H1 (cell line): ENCODE measurements at regions not wholly inside any gene's neighbourhood (a gene's known extent, or its start where the extent isn't known, plus 50 kb on each side); places are given as distances from the start of the nearest gene placed in this dataset.

Source experiments
- CTCF ChIA-PET: fragments of 300-600 bp; sonication (Branson Sonifier 250); formaldehyde crosslinking; loops from one replicate; lab custom pipeline; 2021; ENCODE audit not compliant: partially characterized antibody; lab: Charles Lee
- POLR2A ChIA-PET: fragments of 300-600 bp; sonication (Branson Sonifier 250); formaldehyde crosslinking; loops from one replicate; lab custom pipeline; 2021; ENCODE audit warnings: inconsistent platforms; ENCODE audit not compliant: partially characterized antibody; lab: Charles Lee
- DNase-seq, 2 experiments: peaks; one replicate each; pipeline versions ENCODE4 v3.0.0 to v3.0.0-alpha.2; 2010 to 2022; ENCODE audit warnings: low spot score in 2 of 2, low read depth in 1 of 2, mixed read lengths in 1 of 2
- FAIRE-seq: peaks from 2 replicates; lab custom pipeline; 2011; peaks lifted over from hg19 to GRCh38; lab: Jason Lieb, UNC
- H2AFZ ChIP-seq: 2 replicates; pipeline ENCODE4 v1.8.1; 2012; ENCODE audit warnings: low read length, inconsistent platforms
- H2AK5ac ChIP-seq: 2 replicates; pipeline ENCODE4 v1.6.1; 2013; ENCODE audit warnings: low read depth, low read length
- H2BK120ac ChIP-seq: replicated peaks from 2 replicates; pipeline ENCODE3; 2013; ENCODE audit warnings: low read depth, low read length, inconsistent platforms
- H2BK12ac ChIP-seq: 2 replicates; pipeline ENCODE4 v1.6.1; 2013; ENCODE audit warnings: low read depth, low read length
- H2BK15ac ChIP-seq: 2 replicates; pipeline ENCODE4 v1.6.1; 2013; ENCODE audit warnings: low read length
- H2BK20ac ChIP-seq: 2 replicates; pipeline ENCODE4 v1.6.1; 2013; ENCODE audit warnings: low read length
- H2BK5ac ChIP-seq: 2 replicates; pipeline ENCODE4 v1.6.1; 2013; ENCODE audit warnings: low read depth, low read length
- H3K14ac ChIP-seq: 2 replicates; pipeline ENCODE4 v1.6.1; 2013; ENCODE audit warnings: inconsistent platforms; ENCODE audit not compliant: insufficient read length
- H3K18ac ChIP-seq: 2 replicates; pipeline ENCODE4 v1.6.1; 2013; ENCODE audit warnings: low read length; ENCODE audit errors: extremely low read depth
- H3K23ac ChIP-seq: 2 replicates; pipeline ENCODE4 v1.6.1; 2013; ENCODE audit warnings: inconsistent platforms; ENCODE audit not compliant: insufficient read length
- H3K23me2 ChIP-seq: 2 replicates; pipeline ENCODE4 v1.6.1; 2013; ENCODE audit warnings: low read depth, low read length
- H3K27ac ChIP-seq: 2 replicates; pipeline ENCODE4 v1.6.1; 2011; ENCODE audit warnings: low read depth, low read length, inconsistent platforms
- H3K27me3 ChIP-seq, 4 experiments: replicated peaks in 1 of 4; 1 replicate in 1 of 4; 2 replicates in 3 of 4; pipeline versions ENCODE4 v1.6.1 to v1.8.1; 2011 to 2013; ENCODE audit warnings: low read length in 3 of 4, mild to moderate bottlenecking in 3 of 4, inconsistent platforms in 2 of 4, mixed read lengths in 2 of 4, moderate library complexity in 1 of 4; ENCODE audit not compliant: control insufficient read depth in 3 of 4, insufficient read depth in 3 of 4; ENCODE audit errors: extremely low read depth in 1 of 4
- H3K36me3 ChIP-seq, 4 experiments: 2 replicates each; pipeline versions ENCODE4 v1.6.1 to v1.8.1; 2011 to 2013; ENCODE audit warnings: mild to moderate bottlenecking in 4 of 4, low read length in 3 of 4, moderate library complexity in 2 of 4, control low read depth in 1 of 4, inconsistent platforms in 1 of 4; ENCODE audit not compliant: insufficient read depth in 4 of 4, control insufficient read depth in 2 of 4
- H3K4ac ChIP-seq: replicated peaks from 2 replicates; pipeline ENCODE3; 2013; ENCODE audit warnings: low read length, low read depth, mixed read lengths, inconsistent platforms; ENCODE audit not compliant: insufficient read length
- H3K4me1 ChIP-seq, 4 experiments: replicated peaks in 1 of 4; 1 replicate in 1 of 4; 2 replicates in 3 of 4; pipeline versions ENCODE4 v1.6.1 to v1.8.1; 2011 to 2013; ENCODE audit warnings: low read length in 3 of 4, inconsistent platforms in 2 of 4, mixed read lengths in 1 of 4; ENCODE audit not compliant: insufficient read depth in 4 of 4, control insufficient read depth in 3 of 4
- H3K4me2 ChIP-seq, 2 experiments: 2 replicates each; pipeline versions ENCODE4 v1.6.1 to v1.8.1; 2011 to 2013; ENCODE audit warnings: low read depth in 2 of 2, low read length in 2 of 2, control low read depth in 1 of 2, inconsistent platforms in 1 of 2, mild to moderate bottlenecking in 1 of 2; ENCODE audit not compliant: insufficient read depth in 1 of 2
- H3K4me3 ChIP-seq, 4 experiments: fragments of 200-600, 300-600 bp in 1 of 4; sonication (generic), shearing (Covaris generic), sonication (Bioruptor Twin) in 1 of 4; 2 replicates each; pipeline versions ENCODE4 v1.5.1 to v1.8.1; 2011 to 2016; ENCODE audit warnings: low read length in 4 of 4, low read depth in 3 of 4, control low read depth in 2 of 4, inconsistent platforms in 2 of 4, mild to moderate bottlenecking in 2 of 4, mixed read lengths in 1 of 4, moderate library complexity in 1 of 4; ENCODE audit not compliant: insufficient read depth in 2 of 4; ENCODE audit errors: extremely low read depth in 1 of 4
- H3K56ac ChIP-seq: replicated peaks from 2 replicates; pipeline ENCODE3; 2013; ENCODE audit warnings: low read depth, mild to moderate bottlenecking, mixed read lengths, low read length, inconsistent platforms; ENCODE audit not compliant: insufficient read length
- H3K79me1 ChIP-seq: 2 replicates; pipeline ENCODE4 v1.6.1; 2013; ENCODE audit warnings: low read depth, low read length, control low read depth
- H3K79me2 ChIP-seq, 2 experiments: 2 replicates each; pipeline versions ENCODE4 v1.6.1 to v1.8.1; 2012 to 2013; ENCODE audit warnings: low read length in 2 of 2, mild to moderate bottlenecking in 2 of 2, inconsistent platforms in 1 of 2; ENCODE audit not compliant: insufficient read depth in 2 of 2, control insufficient read depth in 1 of 2
- H3K9ac ChIP-seq, 4 experiments: replicated peaks in 1 of 4; 1 replicate in 1 of 4; 2 replicates in 3 of 4; pipeline versions ENCODE4 v1.6.1 to v1.8.1; 2011 to 2013; ENCODE audit warnings: low read depth in 3 of 4, low read length in 3 of 4, control low read depth in 2 of 4, mild to moderate bottlenecking in 2 of 4, moderate library complexity in 2 of 4, inconsistent platforms in 1 of 4; ENCODE audit errors: extremely low read depth in 1 of 4
- H3K9me3 ChIP-seq, 2 experiments: 2 replicates each; pipeline versions ENCODE4 v1.6.1 to v1.8.1; 2012 to 2013; ENCODE audit warnings: mild to moderate bottlenecking in 2 of 2, moderate library complexity in 2 of 2, control low read depth in 1 of 2, inconsistent platforms in 1 of 2, low read depth in 1 of 2, low read length in 1 of 2, mixed read lengths in 1 of 2; ENCODE audit not compliant: insufficient read depth in 2 of 2
- H4K20me1 ChIP-seq, 2 experiments: replicated peaks in 1 of 2; 2 replicates each; pipeline versions ENCODE3 to v1.8.1; 2011 to 2013; ENCODE audit warnings: inconsistent platforms in 2 of 2, low read length in 2 of 2, mild to moderate bottlenecking in 1 of 2; ENCODE audit not compliant: insufficient read depth in 2 of 2, control insufficient read depth in 1 of 2
- H4K5ac ChIP-seq: 2 replicates; pipeline ENCODE4 v1.6.1; 2013; ENCODE audit warnings: low read length, low read depth, mixed read lengths, inconsistent platforms; ENCODE audit not compliant: insufficient read length
- H4K8ac ChIP-seq: 2 replicates; pipeline ENCODE4 v1.8.0; 2013; ENCODE audit warnings: mild to moderate bottlenecking, moderate library complexity, low read length, inconsistent platforms; ENCODE audit not compliant: insufficient read depth; ENCODE audit errors: extremely low read depth
- H4K91ac ChIP-seq: replicated peaks from 2 replicates; pipeline ENCODE3; 2013; ENCODE audit warnings: low read length, mixed read lengths, inconsistent platforms; ENCODE audit not compliant: insufficient read length
- BCL11A ChIP-seq, 2 experiments: IDR thresholded peaks; one replicate each; pipeline ENCODE4 v1.6.1; 2011; ENCODE audit warnings: low read depth in 2 of 2, low read length in 2 of 2, mild to moderate bottlenecking in 2 of 2
- MAFK ChIP-seq: IDR thresholded peaks from 2 replicates; pipeline ENCODE4 v1.6.1; 2012; ENCODE audit warnings: low read depth, mild to moderate bottlenecking, improper control_type of control experiment, low read length
- POLR2AphosphoS5 ChIP-seq: IDR thresholded peaks from 2 replicates; pipeline ENCODE4 v1.6.1; 2011; ENCODE audit warnings: low read depth, low read length
- RAD21 ChIP-seq, 2 experiments: IDR thresholded peaks in 1 of 2; conservative IDR thresholded peaks in 1 of 2; 2 replicates each; pipeline ENCODE4 v1.6.1; 2011; ENCODE audit warnings: low read depth in 2 of 2, low read length in 2 of 2, improper control_type of control experiment in 1 of 2, inconsistent platforms in 1 of 2, mild to moderate bottlenecking in 1 of 2, moderate library complexity in 1 of 2
- WGBS, 2 experiments: shearing (Covaris generic) in 1 of 2; methylation state at CpG; one replicate each; pipeline versions ENCODE4 v1.1.6 to v1.1.7; 2013 to 2015; ENCODE audit warnings: low lambda C conversion rate in 2 of 2, mixed read lengths in 2 of 2, inconsistent platforms in 1 of 2, low coverage in 1 of 2, missing lambda C conversion rate in 1 of 2; ENCODE audit not compliant: insufficient replicate concordance in 2 of 2, insufficient coverage in 1 of 2, insufficient read length in 1 of 2; ENCODE audit errors: extremely low coverage in 1 of 2, missing lambda C conversion rate in 1 of 2; 5-methylcytosine and 5-hydroxymethylcytosine counted together
- TF ChIP-seq, protein P1 (sequence below), 3 experiments: IDR thresholded peaks; 1 replicate in 2 of 3; 2 replicates in 1 of 3; pipeline versions ENCODE4 v1.5.1 to v1.6.1; 2011; ENCODE audit warnings: low read length in 3 of 3, mild to moderate bottlenecking in 3 of 3, inconsistent platforms in 2 of 3, low read depth in 1 of 3, moderate library complexity in 1 of 3; ENCODE audit not compliant: insufficient read depth in 1 of 3; ENCODE audit errors: control extremely low read depth in 1 of 3

DNA sequence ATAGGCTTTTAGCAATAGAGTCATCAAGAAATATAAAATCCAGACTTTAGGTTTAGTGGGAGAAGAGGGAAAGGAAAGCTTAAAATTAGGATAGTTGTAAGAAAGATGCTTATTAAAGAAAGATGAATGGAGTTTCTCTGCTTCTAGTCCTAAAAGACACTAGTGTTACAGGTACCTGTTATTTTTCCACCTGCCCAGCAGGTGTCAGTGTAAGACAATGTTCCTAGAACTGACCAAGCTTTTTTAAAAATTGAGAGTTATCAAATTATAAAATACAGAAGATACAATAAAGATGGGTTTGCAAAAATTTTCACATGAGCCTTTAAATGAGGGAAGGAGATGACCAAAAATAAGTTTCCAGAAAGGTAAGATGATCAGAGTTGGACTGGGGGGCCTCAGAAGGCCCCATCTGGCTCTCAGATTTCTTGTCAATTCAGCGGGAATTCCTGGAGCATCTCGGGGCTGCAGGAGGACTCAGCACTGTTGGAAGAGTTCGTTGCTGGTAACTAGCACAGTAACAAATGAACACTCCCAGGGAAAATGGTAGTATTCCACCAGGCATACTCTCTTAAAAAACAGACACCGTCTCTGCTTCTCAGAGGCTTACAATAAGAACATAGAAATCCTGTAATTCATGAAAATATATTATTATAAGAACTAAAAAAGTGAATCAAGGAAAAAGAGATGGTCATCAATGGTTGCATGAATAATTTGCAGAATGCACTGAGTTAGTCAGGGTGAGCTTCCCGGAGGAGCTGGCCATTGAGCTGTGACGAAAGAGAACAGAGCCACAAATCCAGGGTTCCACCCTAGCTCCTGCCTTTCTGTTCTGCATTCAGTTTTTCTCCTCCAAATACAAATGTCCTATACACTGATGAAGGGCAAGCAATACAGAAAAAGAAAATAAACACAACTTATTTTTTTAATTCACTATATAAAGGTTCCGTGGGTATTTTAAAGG is 71.8 kb upstream of the PIK3CG start:
- ChIA-PET CTCF (interaction anchor here (0.6 to 2.5 kb wide), 27 partner anchors 9 to 669 kb away, joined by 3 to 29 read pairs (median 4); no protein-coding TSS in a partner anchor), POLR2A (no interaction called here)
- Histone ChIP-seq H2BK20ac (0 out of 2 replicates have a peak overlapping the region, but pooled peaks have one; percentile 61), H3K23me2 (no peaks in the 10 kb centered on the region), H2BK5ac (no peak overlapping the region), H3K23ac (no peak overlapping the region), H3K56ac (no peak overlapping the region), H3K27me3 (no peaks in the 10 kb centered on the region), H2AFZ (no peak overlapping the region), H3K4me3 (0 out of 8 replicates have a peak overlapping the region, but pooled peaks of 1 of the 4 experiments have one; percentile 7), H4K5ac (no peak overlapping the region), H3K79me2 (no peaks in the 10 kb centered on the region), H3K4me2 (no peak overlapping the region), H3K27ac (no peak overlapping the region), H2AK5ac (no peak overlapping the region), H2BK12ac (no peak overlapping the region), H3K14ac (no peak overlapping the region), H3K4ac (no peak overlapping the region), H3K79me1 (no peaks in the 10 kb centered on the region), H3K9me3 (peaks cover 2 to 8% of the 10 kb centered on the region in 2 experiments; a peak in 1 of 4 replicates), H2BK15ac (no peak overlapping the region), H4K8ac (no peak overlapping the region), H3K9ac (no peak overlapping the region), H4K20me1 (no peaks in the 10 kb centered on the region), H3K36me3 (no peaks in the 10 kb centered on the region), H3K18ac (no peak overlapping the region), H3K4me1 (no peaks in the 10 kb centered on the region), H4K91ac (no peak overlapping the region), H2BK120ac (no peak overlapping the region)
- WGBS, 2 experiments, result 60% methylated on average over 7 of the region's 7 CpGs; no CpG with 5 or more reads in 1 of the 2 experiments
- TF ChIP-seq, protein P1, sequence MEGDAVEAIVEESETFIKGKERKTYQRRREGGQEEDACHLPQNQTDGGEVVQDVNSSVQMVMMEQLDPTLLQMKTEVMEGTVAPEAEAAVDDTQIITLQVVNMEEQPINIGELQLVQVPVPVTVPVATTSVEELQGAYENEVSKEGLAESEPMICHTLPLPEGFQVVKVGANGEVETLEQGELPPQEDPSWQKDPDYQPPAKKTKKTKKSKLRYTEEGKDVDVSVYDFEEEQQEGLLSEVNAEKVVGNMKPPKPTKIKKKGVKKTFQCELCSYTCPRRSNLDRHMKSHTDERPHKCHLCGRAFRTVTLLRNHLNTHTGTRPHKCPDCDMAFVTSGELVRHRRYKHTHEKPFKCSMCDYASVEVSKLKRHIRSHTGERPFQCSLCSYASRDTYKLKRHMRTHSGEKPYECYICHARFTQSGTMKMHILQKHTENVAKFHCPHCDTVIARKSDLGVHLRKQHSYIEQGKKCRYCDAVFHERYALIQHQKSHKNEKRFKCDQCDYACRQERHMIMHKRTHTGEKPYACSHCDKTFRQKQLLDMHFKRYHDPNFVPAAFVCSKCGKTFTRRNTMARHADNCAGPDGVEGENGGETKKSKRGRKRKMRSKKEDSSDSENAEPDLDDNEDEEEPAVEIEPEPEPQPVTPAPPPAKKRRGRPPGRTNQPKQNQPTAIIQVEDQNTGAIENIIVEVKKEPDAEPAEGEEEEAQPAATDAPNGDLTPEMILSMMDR (IDR thresholded peaks at IDR 0.05; ENCODE audit: control extremely low read depth in 1 of 3, insufficient read depth in 1 of 3, low read depth in 1 of 3, low read length in 3 of 3), result peak in 2 of 3 experiments; percentile 36 to 52; a peak in 2 of 4 replicates
- no peak for TF ChIP-seq POLR2AphosphoS5
- peak; percentile 75 to 82 for TF ChIP-seq RAD21 (IDR thresholded peaks at IDR 0.05 in 1 of 2, conservative IDR thresholded peaks at IDR 0.05 in 1 of 2; ENCODE audit: low read depth in 2 of 2, low read length in 2 of 2)
- peak; percentile 42; the same call in 1 of the 2 replicates for TF ChIP-seq MAFK
- no peak for TF ChIP-seq BCL11A (IDR thresholded peaks at IDR 0.05; ENCODE audit: low read depth in 2 of 2, low read length in 2 of 2)
- peak; percentile 48 for FAIRE-seq
- no peak for DNase-seq
